ENCODE measurements at regions not wholly inside any gene's neighbourhood (a gene's known extent, or its start where the extent isn't known, plus 50 kb on each side); places are given as distances from the start of the nearest gene placed in this dataset.

GRCh38 chr3:75118779-75119178 lies 504.3 kb upstream of the CNTN3 start:
- Histone ChIP-seq H2AFZ (ENCODE audit: insufficient read depth, low read depth, low read length, poor library complexity, severe bottlenecking) (no peak overlapping the region), H3K27ac (ENCODE audit: low read length in 2 of 2) (no peak overlapping the region), H3K4me1 (ENCODE audit: control insufficient read depth in 2 of 2, insufficient read depth in 2 of 2, low read length in 2 of 2) (no peaks in the 10 kb centered on the region), H3K36me3 (replicated peaks in 1 of 2; ENCODE audit: control extremely low read depth in 1 of 2, control insufficient read depth in 1 of 2, extremely low read depth in 1 of 2, insufficient read depth in 2 of 2, low read length in 1 of 2) (no peaks in the 10 kb centered on the region), H3K4me3 (ENCODE audit: control extremely low read depth in 1 of 5, extremely low read depth in 1 of 5, insufficient read depth in 1 of 5, low read depth in 2 of 5, low read length in 4 of 5) (no peak overlapping the region), H3K9ac (ENCODE audit: low read length) (no peak overlapping the region), H4K20me1 (ENCODE audit: control insufficient read depth, insufficient read depth, low read length, poor library complexity, severe bottlenecking) (no peaks in the 10 kb centered on the region), H3K27me3 (replicated peaks in 1 of 4; ENCODE audit: control extremely low read depth in 1 of 4, control insufficient read depth in 3 of 4, insufficient read depth in 4 of 4, low read length in 3 of 4) (no peaks in the 10 kb centered on the region), H3K4me2 (replicated peaks; ENCODE audit: low read depth, low read length, poor library complexity, severe bottlenecking) (no peak overlapping the region), H3K79me2 (ENCODE audit: control insufficient read depth, insufficient read depth, low read length) (no peaks in the 10 kb centered on the region), H3K9me3 (ENCODE audit: control extremely low read depth in 1 of 3, control insufficient read depth in 2 of 3, insufficient read depth in 1 of 3, low read length in 2 of 3) (no peaks in the 10 kb centered on the region)
- Mint-ChIP-seq H3K4me1 (no peaks in the 10 kb centered on the region), H3K4me3 (no peak overlapping the region), H3K27me3 (no peaks in the 10 kb centered on the region), H3K27ac (no peak overlapping the region), H3K9me3 (ENCODE audit: insufficient read depth) (peaks cover 4% of the 10 kb centered on the region)
- ATAC-seq (ENCODE audit: low read depth) (no peak), DNase-seq (no peak)
- TF ChIP-seq CTCF (IDR thresholded peaks at IDR 0.05): no peak
- TF ChIP-seq EZH2 (IDR thresholded peaks at IDR 0.05; ENCODE audit: borderline replicate concordance, insufficient read depth, low read depth, low read length, poor library complexity, severe bottlenecking): no peak
- ChIA-PET POLR2A (no interaction called here), CTCF (no interaction called here)
- intact Hi-C loops (cut with micrococcal nuclease): no loop called here
- no CpG with 5 or more reads among the region's 1 CpG for WGBS (ENCODE audit: insufficient coverage)

- H3K79me2 ChIP-seq (ENCODE audit: control insufficient read depth, insufficient read depth, low read length): no peaks in the 10 kb centered on the region
- H3K4me2 ChIP-seq (replicated peaks; ENCODE audit: low read depth, low read length, poor library complexity, severe bottlenecking): no peak overlapping the region
- H3K36me3 ChIP-seq (replicated peaks in 1 of 2; ENCODE audit: control extremely low read depth in 1 of 2, control insufficient read depth in 1 of 2, extremely low read depth in 1 of 2, insufficient read depth in 2 of 2, low read length in 1 of 2): no peaks in the 10 kb centered on the region
- no peaks in the 10 kb centered on the region for H3K4me1 Mint-ChIP-seq
- no peak overlapping the region for H3K27ac ChIP-seq (ENCODE audit: low read length in 2 of 2)
- H2AFZ ChIP-seq (ENCODE audit: insufficient read depth, low read depth, low read length, poor library complexity, severe bottlenecking): no peak overlapping the region
- H3K9me3 Mint-ChIP-seq (ENCODE audit: insufficient read depth): no peaks in the 10 kb centered on the region
- intact Hi-C loops (cut with micrococcal nuclease): no loop called here
- no peaks in the 10 kb centered on the region for H3K27me3 Mint-ChIP-seq
- H4K20me1 ChIP-seq (ENCODE audit: control insufficient read depth, insufficient read depth, low read length, poor library complexity, severe bottlenecking): no peaks in the 10 kb centered on the region
- H3K9me3 ChIP-seq (ENCODE audit: control extremely low read depth in 1 of 3, control insufficient read depth in 2 of 3, insufficient read depth in 1 of 3, low read length in 2 of 3): no peaks in the 10 kb centered on the region
- no peaks in the 10 kb centered on the region for H3K4me1 ChIP-seq (ENCODE audit: control insufficient read depth in 2 of 2, insufficient read depth in 2 of 2, low read length in 2 of 2)
- no peak for ATAC-seq (ENCODE audit: low read depth)
- ChIA-PET CTCF (no interaction called here), POLR2A (no interaction called here)
- no peak overlapping the region for H3K9ac ChIP-seq (ENCODE audit: low read length)
- no peak overlapping the region for H3K27ac Mint-ChIP-seq
- DNase-seq: no peak
- no peaks in the 10 kb centered on the region for H3K27me3 ChIP-seq (replicated peaks in 1 of 4; ENCODE audit: control extremely low read depth in 1 of 4, control insufficient read depth in 3 of 4, insufficient read depth in 4 of 4, low read length in 3 of 4)
- H3K4me3 ChIP-seq (ENCODE audit: control extremely low read depth in 1 of 5, extremely low read depth in 1 of 5, insufficient read depth in 1 of 5, low read depth in 2 of 5, low read length in 4 of 5): no peak overlapping the region
- H3K4me3 Mint-ChIP-seq: no peak overlapping the region
- TF ChIP-seq EZH2 (IDR thresholded peaks at IDR 0.05; ENCODE audit: borderline replicate concordance, insufficient read depth, low read depth, low read length, poor library complexity, severe bottlenecking): no peak
- no peak for TF ChIP-seq CTCF (IDR thresholded peaks at IDR 0.05)
These were observed 512.1 kb upstream of the CNTN3 start for GRCh38 chr3:75126556-75126955.
